Kidney (tissue), 13 donors: ENCODE measurements at regions not wholly inside any gene's neighbourhood (a gene's known extent, or its start where the extent isn't known, plus 50 kb on each side); places are given as distances from the start of the nearest gene placed in this dataset.

ENCODE experiments used
- DNase-seq, 5 donors: peaks; one replicate each; pipeline ENCODE4 v3.0.0-alpha.2; 2013 to 2020
- FAIRE-seq: peaks from 2 replicates; lab custom pipeline; 2012; peaks lifted over from hg19 to GRCh38; lab: Jason Lieb, UNC
- H3K27ac ChIP-seq, 2 donors: one replicate each; pipeline ENCODE4 v1.7.0; 2013; ENCODE audit warnings: low read depth in 2 of 2, low read length in 2 of 2, inconsistent platforms in 1 of 2
- H3K27me3 ChIP-seq: one replicate; pipeline ENCODE4 v1.7.1; 2013; ENCODE audit warnings: low read length, inconsistent platforms; ENCODE audit not compliant: control insufficient read depth, insufficient read depth
- H3K36me3 ChIP-seq, 3 donors: one replicate each; pipeline versions ENCODE4 v1.7.0 to v1.7.1; 2013; ENCODE audit warnings: low read length in 3 of 3, control low read depth in 1 of 3, inconsistent platforms in 1 of 3; ENCODE audit not compliant: insufficient read depth in 3 of 3, control insufficient read depth in 2 of 3
- H3K4me1 ChIP-seq, 3 donors: one replicate each; pipeline versions ENCODE4 v1.7.0 to v1.7.1; 2013; ENCODE audit warnings: low read length in 3 of 3, inconsistent platforms in 1 of 3, low read depth in 1 of 3; ENCODE audit not compliant: control insufficient read depth in 2 of 3, insufficient read depth in 2 of 3
- H3K4me3 ChIP-seq, 3 donors: one replicate each; pipeline versions ENCODE4 v1.7.0 to v1.8.1; 2013; ENCODE audit warnings: low read length in 3 of 3, control low read depth in 1 of 3, inconsistent platforms in 1 of 3
- H3K9ac ChIP-seq, 3 donors: one replicate each; pipeline versions ENCODE4 v1.7.0 to v1.7.1; 2013; ENCODE audit warnings: low read length in 3 of 3, control low read depth in 1 of 3, inconsistent platforms in 1 of 3
- H3K9me3 ChIP-seq, 3 donors: one replicate each; pipeline versions ENCODE4 v1.7.0 to v1.7.1; 2013; ENCODE audit warnings: low read length in 3 of 3, control low read depth in 1 of 3, inconsistent platforms in 1 of 3; ENCODE audit not compliant: control insufficient read depth in 2 of 3, insufficient read depth in 1 of 3
- CTCF ChIP-seq: IDR thresholded peaks from 3 replicates; pipeline ENCODE4 v1.5.1; 2012; ENCODE audit warnings: mild to moderate bottlenecking, moderate library complexity, borderline replicate concordance; ENCODE audit not compliant: insufficient read depth; ENCODE audit errors: extremely low read depth
- intact Hi-C: fragments of 100-400 bp; cut with DNase I; formaldehyde crosslinking; loops from one replicate; pipeline ENCODE4 v1.11.1; 2022
- donor health status: control.
- donor health status: control.
- donor health status: control.
- donor health status: control.
- donor health status: control.
- donor health status: DM: yes; HTN: yes; CAD: no.
- donor health status: Normal renal cell carcinoma (clear cell type).

DNA sequence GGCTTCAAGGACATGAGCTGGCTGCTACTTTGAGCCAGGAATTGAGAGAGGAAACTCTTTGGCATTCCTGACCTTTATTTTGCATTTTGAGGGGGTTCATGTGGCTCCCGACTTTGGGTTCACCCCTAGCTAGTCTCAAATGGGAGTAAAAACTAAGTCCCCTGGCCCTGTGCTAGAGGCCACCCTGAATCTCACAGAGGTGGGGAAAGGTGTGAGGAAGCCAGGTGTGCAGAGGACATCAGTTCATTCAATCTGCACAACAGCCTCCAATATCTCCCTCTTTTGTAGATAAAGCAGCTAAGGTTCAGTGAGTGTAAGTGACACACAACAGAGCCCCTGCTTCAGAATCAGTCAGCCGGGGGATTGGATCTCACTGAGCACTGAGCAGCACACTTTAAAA, 325.7 kb downstream of the DCDC2C start:
- H3K9ac ChIP-seq = no peak overlapping the region
- no peak overlapping the region for H3K4me3 ChIP-seq
- intact Hi-C loops = no loop called here
- no peak for TF ChIP-seq CTCF
- DNase-seq (no peak), FAIRE-seq (no peak)
- no peaks in the 10 kb centered on the region for H3K36me3 ChIP-seq
- no peaks in the 10 kb centered on the region for H3K27me3 ChIP-seq
- no peaks in the 10 kb centered on the region for H3K4me1 ChIP-seq
- no peaks in the 10 kb centered on the region for H3K9me3 ChIP-seq
- no peak overlapping the region for H3K27ac ChIP-seq

DNA sequence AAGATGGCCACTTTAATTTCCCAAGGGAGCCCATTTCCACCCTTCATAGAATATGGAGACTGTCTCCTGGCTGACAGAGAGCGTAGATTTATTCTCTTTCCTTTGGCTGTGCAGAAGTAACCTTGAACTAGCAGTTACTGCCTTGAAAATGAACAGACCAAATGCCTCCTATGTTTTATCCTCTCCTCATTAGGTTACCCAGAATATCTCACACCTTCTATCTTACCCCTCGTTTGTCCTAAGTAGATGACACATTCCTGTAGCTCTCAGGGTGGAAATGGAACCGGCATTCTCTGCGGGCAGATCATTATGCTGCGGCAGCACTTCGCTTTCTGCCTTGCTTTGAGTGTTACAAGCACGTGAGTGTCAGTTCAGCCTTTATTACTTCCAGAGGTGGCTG, 336.5 kb downstream of the DCDC2C start:
- Histone ChIP-seq H3K27ac (no peak overlapping the region), H3K36me3 (no peaks in the 10 kb centered on the region), H3K4me3 (no peak overlapping the region), H3K9me3 (peaks cover 0 to 3% (median 0%) of the 10 kb centered on the region in 3 donors), H3K4me1 (no peaks in the 10 kb centered on the region), H3K9ac (no peak overlapping the region), H3K27me3 (no peaks in the 10 kb centered on the region)
- DNase-seq (no peak), FAIRE-seq (no peak)
- intact Hi-C loops = no loop called here
- no peak for TF ChIP-seq CTCF

DNA sequence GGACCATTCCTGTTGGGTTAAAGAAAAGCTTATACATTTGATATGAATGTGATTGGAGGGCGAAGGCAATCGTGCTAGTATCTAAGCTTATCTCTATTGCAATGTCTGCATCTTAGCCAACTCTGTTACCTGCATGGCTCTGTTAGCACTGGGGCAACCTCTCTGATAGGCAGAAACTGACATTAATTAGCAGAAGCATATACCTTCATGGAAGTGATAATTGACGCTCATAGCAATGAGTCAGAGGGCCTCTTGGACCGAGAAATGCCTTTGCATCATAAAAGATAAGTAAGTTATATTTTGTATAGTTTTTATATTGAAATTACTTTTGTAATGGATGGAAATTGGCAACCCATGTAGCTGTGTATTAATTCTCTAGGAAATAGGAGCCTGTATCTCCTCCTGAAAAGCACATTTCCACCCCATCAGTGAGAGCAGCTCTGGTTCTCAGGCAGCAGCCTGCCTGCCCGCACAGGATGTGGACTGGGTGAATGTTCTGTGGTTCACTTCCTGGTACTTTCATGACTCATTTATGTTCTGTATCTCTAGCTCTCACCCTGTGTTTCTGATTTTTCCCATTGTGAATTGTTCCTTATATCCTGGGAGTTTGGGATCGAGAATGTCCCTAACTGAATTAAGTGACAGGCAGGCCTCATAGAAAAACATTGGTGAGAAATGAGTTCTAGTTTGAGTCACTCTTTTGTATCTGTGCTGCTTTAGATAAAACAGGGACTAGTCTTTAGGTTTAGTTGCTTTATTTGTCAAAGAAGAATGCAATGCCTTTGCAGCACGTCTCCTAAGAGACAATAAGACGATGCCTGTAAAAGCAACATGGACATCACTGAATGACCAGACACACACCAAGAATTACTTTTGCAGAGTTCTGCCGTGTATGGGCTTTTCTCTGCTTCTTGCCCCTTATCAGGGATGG, 344.9 kb downstream of the DCDC2C start:
- Histone ChIP-seq H3K36me3 (no peaks in the 10 kb centered on the region), H3K9ac (no peak overlapping the region), H3K4me3 (no peak overlapping the region), H3K27ac (no peak overlapping the region), H3K27me3 (no peaks in the 10 kb centered on the region), H3K4me1 (no peaks in the 10 kb centered on the region), H3K9me3 (no peaks in the 10 kb centered on the region)
- TF ChIP-seq CTCF = no peak
- FAIRE-seq (no peak), DNase-seq (no peak)
- intact Hi-C loops = no loop called here
